NCI-H1694 (cell line): ENCODE measurements at regions not wholly inside any gene's neighbourhood (a gene's known extent, or its start where the extent isn't known, plus 50 kb on each side); places are given as distances from the start of the nearest gene placed in this dataset.
"Not testable (repeated sequence)": the region's sequence is repeated elsewhere in the genome, so short reads cannot be mapped to it uniquely, and the experiment has no call there.

ENCODE experiments used
- DNase-seq: peaks from one replicate; lab custom pipeline; 2025; lab: John Stamatoyannopoulos, UW

GRCh38 chr13:72585254-72585653 is 142.2 kb downstream of the MZT1 start:
- no peak for DNase-seq

- DNase-seq, result no peak
Measured at GRCh38 chr13:72571191-72571590, 156.2 kb downstream of the MZT1 start.

- DNase-seq, result no peak
Measured at GRCh38 chr13:72570019-72570418, 157.4 kb downstream of the MZT1 start.

GRCh38 chr13:72567566-72567965 is 159.9 kb downstream of the MZT1 start:
- DNase-seq, result no peak

GRCh38 chr13:72566526-72566925 is 160.9 kb downstream of the MZT1 start:
- DNase-seq, result no peak

- DNase-seq, result peak; percentile 39
Measured at GRCh38 chr13:72565893-72566292, 161.5 kb downstream of the MZT1 start.

- DNase-seq, result no peak
Measured at GRCh38 chr13:72562686-72563085, 164.7 kb downstream of the MZT1 start.

GRCh38 chr13:72561791-72562190 is 165.6 kb downstream of the MZT1 start:
- no peak for DNase-seq

GRCh38 chr13:72559716-72560115 is 167.7 kb downstream of the MZT1 start:
- DNase-seq, result no peak

- no peak for DNase-seq
Measured at GRCh38 chr13:72556945-72557344, 170.5 kb downstream of the MZT1 start.

- DNase-seq, result no peak
Measured at GRCh38 chr13:72555601-72556000, 171.8 kb downstream of the MZT1 start.

GRCh38 chr13:72552731-72553130 is 174.7 kb downstream of the MZT1 start:
- no peak for DNase-seq

- not testable (repeated sequence) for DNase-seq
Measured at GRCh38 chr13:72545895-72546294, 181.5 kb downstream of the MZT1 start.

GRCh38 chr13:72545030-72545719 is 182.3 kb downstream of the MZT1 start:
- DNase-seq, result no peak

- DNase-seq, result no peak
Measured at GRCh38 chr13:72544042-72544441, 183.4 kb downstream of the MZT1 start.

GRCh38 chr13:72542241-72542640 is 185.2 kb downstream of the MZT1 start:
- no peak for DNase-seq

- DNase-seq, result no peak
Measured at GRCh38 chr13:72541674-72542073, 185.8 kb downstream of the MZT1 start.

- no peak for DNase-seq
Measured at GRCh38 chr13:72540881-72541280, 186.5 kb downstream of the MZT1 start.

- DNase-seq, result no peak
Measured at GRCh38 chr13:72539925-72540324, 187.5 kb downstream of the MZT1 start.

- no peak for DNase-seq
Measured at GRCh38 chr13:72537782-72538181, 189.6 kb downstream of the MZT1 start.

GRCh38 chr13:72537395-72537780 is 190.0 kb downstream of the MZT1 start:
- DNase-seq, result no peak

- no peak for DNase-seq
Measured at GRCh38 chr13:72536714-72537394, 190.6 kb downstream of the MZT1 start.

GRCh38 chr13:72534951-72535640 is 192.3 kb downstream of the MZT1 start:
- no peak for DNase-seq
